ENCODE measurements at regions not wholly inside any gene's neighbourhood (a gene's known extent, or its start where the extent isn't known, plus 50 kb on each side); places are given as distances from the start of the nearest gene placed in this dataset.

DNA sequence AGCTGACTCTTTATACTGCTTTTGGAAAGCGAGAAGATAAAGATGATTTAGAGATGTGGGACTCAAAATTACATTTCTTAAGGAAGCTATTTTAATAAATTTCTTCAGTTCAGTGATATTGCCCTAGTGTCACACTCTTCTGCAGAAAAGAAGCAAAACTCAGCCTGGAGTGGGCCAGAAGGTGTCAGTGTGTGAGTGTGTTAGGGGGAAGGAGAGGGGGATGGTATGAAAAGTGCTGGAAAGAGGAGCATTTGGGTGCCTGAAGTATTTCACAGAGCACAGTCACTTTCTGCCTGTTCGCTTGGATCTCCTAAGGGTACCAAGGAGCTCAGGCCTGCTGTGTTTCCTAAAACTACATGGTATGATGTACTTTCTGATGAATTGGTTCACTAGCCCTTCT, 84.5 kb upstream of the FRY start:
- H3K27me3 ChIP-seq (replicated peaks in 1 of 4; ENCODE audit: control extremely low read depth in 1 of 4, control insufficient read depth in 3 of 4, insufficient read depth in 4 of 4, low read length in 3 of 4) = no peaks in the 10 kb centered on the region
- TF ChIP-seq, protein P1, sequence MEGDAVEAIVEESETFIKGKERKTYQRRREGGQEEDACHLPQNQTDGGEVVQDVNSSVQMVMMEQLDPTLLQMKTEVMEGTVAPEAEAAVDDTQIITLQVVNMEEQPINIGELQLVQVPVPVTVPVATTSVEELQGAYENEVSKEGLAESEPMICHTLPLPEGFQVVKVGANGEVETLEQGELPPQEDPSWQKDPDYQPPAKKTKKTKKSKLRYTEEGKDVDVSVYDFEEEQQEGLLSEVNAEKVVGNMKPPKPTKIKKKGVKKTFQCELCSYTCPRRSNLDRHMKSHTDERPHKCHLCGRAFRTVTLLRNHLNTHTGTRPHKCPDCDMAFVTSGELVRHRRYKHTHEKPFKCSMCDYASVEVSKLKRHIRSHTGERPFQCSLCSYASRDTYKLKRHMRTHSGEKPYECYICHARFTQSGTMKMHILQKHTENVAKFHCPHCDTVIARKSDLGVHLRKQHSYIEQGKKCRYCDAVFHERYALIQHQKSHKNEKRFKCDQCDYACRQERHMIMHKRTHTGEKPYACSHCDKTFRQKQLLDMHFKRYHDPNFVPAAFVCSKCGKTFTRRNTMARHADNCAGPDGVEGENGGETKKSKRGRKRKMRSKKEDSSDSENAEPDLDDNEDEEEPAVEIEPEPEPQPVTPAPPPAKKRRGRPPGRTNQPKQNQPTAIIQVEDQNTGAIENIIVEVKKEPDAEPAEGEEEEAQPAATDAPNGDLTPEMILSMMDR (IDR thresholded peaks at IDR 0.05) = no peak
- TF ChIP-seq EZH2 (IDR thresholded peaks at IDR 0.05; ENCODE audit: borderline replicate concordance, insufficient read depth, low read depth, low read length, poor library complexity, severe bottlenecking) = no peak
- peaks cover 0 to 3% of the 10 kb centered on the region in 2 experiments for H3K36me3 ChIP-seq (replicated peaks in 1 of 2; ENCODE audit: control extremely low read depth in 1 of 2, control insufficient read depth in 1 of 2, extremely low read depth in 1 of 2, insufficient read depth in 2 of 2, low read length in 1 of 2)
- H3K27ac ChIP-seq (ENCODE audit: low read length in 2 of 2) = no peak overlapping the region
- peaks cover 18% of the 10 kb centered on the region for H3K4me1 Mint-ChIP-seq
- no peaks in the 10 kb centered on the region for H3K79me2 ChIP-seq (ENCODE audit: control insufficient read depth, insufficient read depth, low read length)
- H4K20me1 ChIP-seq (ENCODE audit: control insufficient read depth, insufficient read depth, low read length, poor library complexity, severe bottlenecking) = no peaks in the 10 kb centered on the region
- ChIA-PET POLR2A (no interaction called here), CTCF (interaction anchor here (1.1 to 1.4 kb wide), 2 partner anchors 9 to 37 kb away, joined by 3 to 6 read pairs; no protein-coding TSS in a partner anchor)
- H3K4me3 ChIP-seq (ENCODE audit: control extremely low read depth in 1 of 5, extremely low read depth in 1 of 5, insufficient read depth in 1 of 5, low read depth in 2 of 5, low read length in 4 of 5) = no peak overlapping the region
- WGBS (ENCODE audit: insufficient coverage) = 100% methylated on average over 1 of the region's 2 CpGs
- no peak overlapping the region for H3K4me2 ChIP-seq (replicated peaks; ENCODE audit: low read depth, low read length, poor library complexity, severe bottlenecking)
- intact Hi-C loops (cut with micrococcal nuclease) = no loop called here
- H3K4me1 ChIP-seq (ENCODE audit: control insufficient read depth in 2 of 2, insufficient read depth in 2 of 2, low read length in 2 of 2) = peaks cover 16 to 17% of the 10 kb centered on the region in 2 donors
- H3K4me3 Mint-ChIP-seq = no peak overlapping the region
- no peaks in the 10 kb centered on the region for H3K9me3 Mint-ChIP-seq (ENCODE audit: insufficient read depth)
- no peaks in the 10 kb centered on the region for H3K9me3 ChIP-seq (ENCODE audit: control extremely low read depth in 1 of 3, control insufficient read depth in 2 of 3, insufficient read depth in 1 of 3, low read length in 2 of 3)
- no peak overlapping the region for H2AFZ ChIP-seq (ENCODE audit: insufficient read depth, low read depth, low read length, poor library complexity, severe bottlenecking)
- ATAC-seq (ENCODE audit: low read depth) (no peak), DNase-seq (no peak)
- H3K27ac Mint-ChIP-seq = no peak overlapping the region
- no peak overlapping the region for H3K9ac ChIP-seq (ENCODE audit: low read length)
- H3K27me3 Mint-ChIP-seq = no peaks in the 10 kb centered on the region

DNA sequence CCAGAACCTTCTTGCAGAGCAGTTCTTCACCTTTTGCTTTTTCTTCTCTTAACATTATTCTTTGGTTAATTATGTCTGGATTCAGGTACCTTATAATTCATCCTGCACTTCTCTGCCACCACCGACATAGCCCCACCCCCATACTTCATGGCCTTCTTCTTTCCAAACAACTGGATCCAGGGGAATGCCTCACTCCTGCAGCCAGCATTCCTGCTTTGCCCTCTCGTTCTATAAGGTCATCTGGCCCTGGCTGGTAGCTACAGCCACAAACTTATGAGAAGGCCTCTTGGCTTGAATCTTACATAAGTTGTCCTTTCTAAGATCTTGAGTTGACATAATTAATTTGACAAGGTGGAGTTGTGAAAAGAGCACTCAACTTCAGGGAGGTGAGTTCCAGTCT, 84.1 kb upstream of the FRY start:
- ChIA-PET POLR2A (no interaction called here), CTCF (interaction anchor here (1.4 kb wide), 1 partner anchor 37 kb away, joined by 6 read pairs; no protein-coding TSS in a partner anchor)
- 100% methylated on average over 1 of the region's 2 CpGs for WGBS (ENCODE audit: insufficient coverage)
- Mint-ChIP-seq H3K4me1 (peaks cover 18% of the 10 kb centered on the region), H3K9me3 (ENCODE audit: insufficient read depth) (no peaks in the 10 kb centered on the region), H3K27ac (no peak overlapping the region), H3K27me3 (no peaks in the 10 kb centered on the region), H3K4me3 (no peak overlapping the region)
- Histone ChIP-seq H3K27ac (ENCODE audit: low read length in 2 of 2) (no peak overlapping the region), H4K20me1 (ENCODE audit: control insufficient read depth, insufficient read depth, low read length, poor library complexity, severe bottlenecking) (no peaks in the 10 kb centered on the region), H2AFZ (ENCODE audit: insufficient read depth, low read depth, low read length, poor library complexity, severe bottlenecking) (no peak overlapping the region), H3K4me1 (ENCODE audit: control insufficient read depth in 2 of 2, insufficient read depth in 2 of 2, low read length in 2 of 2) (peaks cover 16 to 17% of the 10 kb centered on the region in 2 donors), H3K9me3 (ENCODE audit: control extremely low read depth in 1 of 3, control insufficient read depth in 2 of 3, insufficient read depth in 1 of 3, low read length in 2 of 3) (peaks cover 0 to 2% (median 0%) of the 10 kb centered on the region in 3 donors), H3K79me2 (ENCODE audit: control insufficient read depth, insufficient read depth, low read length) (no peaks in the 10 kb centered on the region), H3K27me3 (replicated peaks in 1 of 4; ENCODE audit: control extremely low read depth in 1 of 4, control insufficient read depth in 3 of 4, insufficient read depth in 4 of 4, low read length in 3 of 4) (no peaks in the 10 kb centered on the region), H3K4me2 (replicated peaks; ENCODE audit: low read depth, low read length, poor library complexity, severe bottlenecking) (no peak overlapping the region), H3K4me3 (ENCODE audit: control extremely low read depth in 1 of 5, extremely low read depth in 1 of 5, insufficient read depth in 1 of 5, low read depth in 2 of 5, low read length in 4 of 5) (no peak overlapping the region), H3K9ac (ENCODE audit: low read length) (no peak overlapping the region), H3K36me3 (replicated peaks in 1 of 2; ENCODE audit: control extremely low read depth in 1 of 2, control insufficient read depth in 1 of 2, extremely low read depth in 1 of 2, insufficient read depth in 2 of 2, low read length in 1 of 2) (peaks cover 0 to 3% of the 10 kb centered on the region in 2 experiments)
- no peak for TF ChIP-seq EZH2 (IDR thresholded peaks at IDR 0.05; ENCODE audit: borderline replicate concordance, insufficient read depth, low read depth, low read length, poor library complexity, severe bottlenecking)
- TF ChIP-seq, protein P1 (IDR thresholded peaks at IDR 0.05) = no peak
- intact Hi-C loops (cut with micrococcal nuclease) = no loop called here
- no peak for ATAC-seq (ENCODE audit: low read depth)
- DNase-seq = no peak

Data from B cell (primary cell).